ENCODE measurements at regions not wholly inside any gene's neighbourhood (a gene's known extent, or its start where the extent isn't known, plus 50 kb on each side); places are given as distances from the start of the nearest gene placed in this dataset.
A peak's percentile ranks its signal among the peaks of the same experiment; 100 is the strongest.

DNA sequence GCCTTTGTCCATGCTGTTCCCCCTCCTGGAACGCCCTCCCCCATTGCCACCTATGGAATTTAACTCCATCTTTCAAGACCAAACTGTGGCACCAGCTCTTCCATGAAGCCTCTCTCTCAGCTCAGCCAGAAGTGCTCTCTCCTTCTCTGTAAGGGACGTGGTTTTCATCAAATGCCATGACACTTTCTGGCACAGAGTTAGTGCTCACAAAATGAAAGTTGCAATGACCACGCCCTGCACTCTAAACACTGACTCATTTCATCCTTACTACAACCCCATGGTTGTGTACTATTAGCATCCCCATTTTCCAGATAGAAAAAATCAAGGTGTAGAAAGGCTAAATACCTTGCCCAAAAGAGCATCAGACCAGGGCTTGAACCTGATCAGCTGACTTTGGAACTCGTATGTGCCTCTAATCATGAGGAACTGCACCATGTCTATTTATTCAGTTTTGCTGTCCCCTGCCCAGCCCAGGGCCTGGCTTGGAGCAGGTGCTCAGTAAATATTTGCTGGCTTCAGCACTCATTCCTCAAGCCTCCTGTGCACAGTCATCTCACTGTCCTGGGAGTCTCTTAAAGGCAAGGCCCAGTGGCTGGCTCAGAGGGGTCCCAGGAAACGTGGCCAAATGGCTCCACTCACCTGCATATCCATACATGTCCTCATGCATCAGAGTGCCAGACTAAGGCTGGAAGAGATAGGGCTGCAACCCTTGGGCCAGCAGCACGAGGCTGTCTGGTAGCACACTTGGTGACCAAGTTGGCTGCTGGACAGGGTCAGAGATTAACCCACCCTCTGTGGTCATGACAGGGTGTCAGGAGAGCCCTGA lies 77.9 kb downstream of the MRPL14 start:
- TF ChIP-seq POLR2A (IDR thresholded peaks at IDR 0.05), result no peak
- intact Hi-C loops (cut with DNase I), result loop anchor here in 1 of 2 donors (5.0 kb wide), 1 partner anchor 77 kb away; no protein-coding TSS in a partner anchor
- H3K27ac ChIP-seq, result peak overlapping the region in 1 of 5 donors; percentile 4
- H3K36me3 ChIP-seq (replicated peaks in 1 of 2), result no peaks in the 10 kb centered on the region
- H3K27me3 ChIP-seq, result no peaks in the 10 kb centered on the region
- 82 to 86% (median 83%) methylated on average over 6 of the region's 6 CpGs for WGBS, 4 donors
- peaks cover 4 to 10% of the 10 kb centered on the region in 2 donors for H3K4me1 ChIP-seq (replicated peaks in 1 of 2)
- peak in 1 of 7 donors; percentile 12 for DNase-seq
- no peak overlapping the region for H3K4me3 ChIP-seq
- no peaks in the 10 kb centered on the region for H3K9me3 ChIP-seq (replicated peaks in 1 of 3)

DNA sequence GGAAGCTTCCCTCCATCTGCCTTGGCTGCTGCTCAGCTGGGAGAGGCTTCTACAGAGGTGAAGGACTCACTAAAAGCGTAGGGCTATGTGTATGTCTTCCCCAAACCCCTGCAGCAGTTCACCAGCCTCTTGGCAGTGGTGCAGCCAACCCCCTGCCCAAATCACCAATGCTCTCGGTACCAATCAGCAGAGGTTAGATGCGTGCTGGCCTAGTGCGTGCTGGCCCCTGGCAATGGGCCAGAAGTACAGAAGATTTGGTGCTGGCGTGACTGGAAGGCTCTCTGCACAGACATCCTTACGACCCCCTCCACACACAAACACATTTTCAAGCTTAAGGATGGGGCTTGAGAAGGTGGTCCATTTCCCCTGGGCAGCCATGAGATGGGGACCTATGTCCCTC lies 79.0 kb downstream of the MRPL14 start:
- intact Hi-C loops (cut with DNase I), result loop anchor here in 1 of 2 donors (5.0 kb wide), 1 partner anchor 76 kb away; no protein-coding TSS in a partner anchor
- peak in 1 of 7 donors; percentile 10 for DNase-seq
- no peak overlapping the region for H3K27ac ChIP-seq
- no peaks in the 10 kb centered on the region for H3K36me3 ChIP-seq (replicated peaks in 1 of 2)
- H3K4me3 ChIP-seq, result no peak overlapping the region
- WGBS, 4 donors, result 92 to 96% (median 94%) methylated on average over 3 to 6 of the region's 6 CpGs
- TF ChIP-seq CTCF (IDR thresholded peaks at IDR 0.05), result no peak
- TF ChIP-seq POLR2A (IDR thresholded peaks at IDR 0.05), result no peak
- peaks cover 4 to 12% of the 10 kb centered on the region in 2 donors for H3K4me1 ChIP-seq (replicated peaks in 1 of 2)
- no peaks in the 10 kb centered on the region for H3K27me3 ChIP-seq
- H3K9me3 ChIP-seq (replicated peaks in 1 of 3), result no peaks in the 10 kb centered on the region

- WGBS, 4 donors, result 88 to 100% (median 94%) methylated on average over 1 to 3 of the region's 3 CpGs
- Histone ChIP-seq H3K4me3 (no peak overlapping the region), H3K27ac (no peak overlapping the region), H3K27me3 (no peaks in the 10 kb centered on the region), H3K36me3 (replicated peaks in 1 of 2) (no peaks in the 10 kb centered on the region), H3K4me1 (replicated peaks in 1 of 2) (peaks cover 4 to 16% of the 10 kb centered on the region in 2 donors), H3K9me3 (replicated peaks in 1 of 3) (no peaks in the 10 kb centered on the region)
- intact Hi-C loops (cut with DNase I), result loop anchor here in 1 of 2 donors (5.0 kb wide), 1 partner anchor 76 kb away; no protein-coding TSS in a partner anchor
- no peak for TF ChIP-seq CTCF (IDR thresholded peaks at IDR 0.05)
- TF ChIP-seq POLR2A (IDR thresholded peaks at IDR 0.05), result no peak
- DNase-seq, result no peak
These were observed 79.5 kb downstream of the MRPL14 start for GRCh38 chr6:44047801-44048200.

DNA sequence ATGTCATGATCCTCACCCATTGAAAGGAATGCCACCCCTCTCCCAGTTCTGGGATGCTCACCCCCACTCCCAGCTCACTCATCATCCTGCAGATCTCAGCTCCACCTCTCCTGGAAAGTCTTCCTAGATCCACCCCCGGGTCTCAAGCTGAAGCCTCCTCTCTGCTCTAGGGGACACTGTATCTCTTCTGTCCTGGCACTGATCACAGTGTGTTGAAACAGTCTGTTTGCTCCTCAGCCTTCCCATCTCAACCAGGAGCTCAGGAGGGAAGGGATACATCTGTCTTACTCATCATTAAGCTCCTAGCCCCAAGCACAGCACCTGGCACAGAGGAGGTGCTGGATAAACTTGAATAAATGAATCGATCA lies 80.1 kb downstream of the MRPL14 start:
- DNase-seq, result no peak
- no peaks in the 10 kb centered on the region for H3K9me3 ChIP-seq (replicated peaks in 1 of 3)
- H3K4me1 ChIP-seq (replicated peaks in 1 of 2), result peaks cover 0 to 11% of the 10 kb centered on the region in 2 donors
- TF ChIP-seq POLR2A (IDR thresholded peaks at IDR 0.05), result no peak
- no peak for TF ChIP-seq CTCF (IDR thresholded peaks at IDR 0.05)
- H3K27me3 ChIP-seq, result no peaks in the 10 kb centered on the region
- intact Hi-C loops (cut with DNase I), result loop anchor here in 1 of 2 donors (5.0 kb wide), 1 partner anchor 75 kb away; no protein-coding TSS in a partner anchor
- no peak overlapping the region for H3K4me3 ChIP-seq
- WGBS, 4 donors, result 69 to 88% (median 71%) methylated on average over 2 of the region's 2 CpGs
- no peaks in the 10 kb centered on the region for H3K36me3 ChIP-seq (replicated peaks in 1 of 2)
- no peak overlapping the region for H3K27ac ChIP-seq
